ENCODE measurements at regions not wholly inside any gene's neighbourhood (a gene's known extent, or its start where the extent isn't known, plus 50 kb on each side); places are given as distances from the start of the nearest gene placed in this dataset.

DNA sequence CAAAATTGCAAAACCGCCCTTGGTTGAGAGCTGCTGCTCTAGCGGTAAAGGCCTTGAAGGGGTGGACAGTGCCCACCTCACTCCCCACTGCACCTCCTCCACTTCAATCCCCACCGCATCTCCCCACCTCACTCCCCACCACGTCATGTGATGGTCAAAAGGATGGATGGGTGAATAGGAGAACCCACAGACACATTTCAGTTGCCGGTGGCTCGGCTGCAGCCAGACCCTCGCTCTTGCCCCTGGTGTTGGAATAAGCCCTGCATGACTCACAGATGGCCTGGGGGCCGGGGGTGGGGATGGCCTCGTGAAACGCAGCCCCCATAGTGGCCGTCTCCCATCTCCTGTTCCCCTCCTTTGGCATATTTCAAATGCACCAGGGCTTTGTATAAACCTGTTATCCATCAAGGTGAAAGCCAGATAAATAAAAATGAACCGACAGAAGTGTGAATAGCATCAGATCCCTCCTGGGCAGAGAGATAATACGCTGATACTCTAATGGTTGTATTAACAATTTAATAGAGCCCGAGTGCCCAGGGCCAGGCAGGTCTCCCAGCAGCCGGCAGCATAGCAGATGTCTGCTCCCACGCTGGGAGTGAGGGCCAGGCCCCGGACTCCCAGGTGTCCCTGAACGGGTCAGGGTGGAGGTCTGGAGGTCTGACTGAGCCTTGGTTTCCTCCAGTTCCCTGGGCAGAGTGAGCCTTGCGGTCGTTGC lies 300.3 kb downstream of the NPHP4 start:
- TF ChIP-seq, protein P1, sequence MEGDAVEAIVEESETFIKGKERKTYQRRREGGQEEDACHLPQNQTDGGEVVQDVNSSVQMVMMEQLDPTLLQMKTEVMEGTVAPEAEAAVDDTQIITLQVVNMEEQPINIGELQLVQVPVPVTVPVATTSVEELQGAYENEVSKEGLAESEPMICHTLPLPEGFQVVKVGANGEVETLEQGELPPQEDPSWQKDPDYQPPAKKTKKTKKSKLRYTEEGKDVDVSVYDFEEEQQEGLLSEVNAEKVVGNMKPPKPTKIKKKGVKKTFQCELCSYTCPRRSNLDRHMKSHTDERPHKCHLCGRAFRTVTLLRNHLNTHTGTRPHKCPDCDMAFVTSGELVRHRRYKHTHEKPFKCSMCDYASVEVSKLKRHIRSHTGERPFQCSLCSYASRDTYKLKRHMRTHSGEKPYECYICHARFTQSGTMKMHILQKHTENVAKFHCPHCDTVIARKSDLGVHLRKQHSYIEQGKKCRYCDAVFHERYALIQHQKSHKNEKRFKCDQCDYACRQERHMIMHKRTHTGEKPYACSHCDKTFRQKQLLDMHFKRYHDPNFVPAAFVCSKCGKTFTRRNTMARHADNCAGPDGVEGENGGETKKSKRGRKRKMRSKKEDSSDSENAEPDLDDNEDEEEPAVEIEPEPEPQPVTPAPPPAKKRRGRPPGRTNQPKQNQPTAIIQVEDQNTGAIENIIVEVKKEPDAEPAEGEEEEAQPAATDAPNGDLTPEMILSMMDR (conservative IDR thresholded peaks at IDR 0.05; ENCODE audit: low read depth, low read length): no peak
- no peak overlapping the region for H3K4me3 ChIP-seq (ENCODE audit: low read depth, low read length)
- DNase-seq (ENCODE audit: low read depth): no peak

DNA sequence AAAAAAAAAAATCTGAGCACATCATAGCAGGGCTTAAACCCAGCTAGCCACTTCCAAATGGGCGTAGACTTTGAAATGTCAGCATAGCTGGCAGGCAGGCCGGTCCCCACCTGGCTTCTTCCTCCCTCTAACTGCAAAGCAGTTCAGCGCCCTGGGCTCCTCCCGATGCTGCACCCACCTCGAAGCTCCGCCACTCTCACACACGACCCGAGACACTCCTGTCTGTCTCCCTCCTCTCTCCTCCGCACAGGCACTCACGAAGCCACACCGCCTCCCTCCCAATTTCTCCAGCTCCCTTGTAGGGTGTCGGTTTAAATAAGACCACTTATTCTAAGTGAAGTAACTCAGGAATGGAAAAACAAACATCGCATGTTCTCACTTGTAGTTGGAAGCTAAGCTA lies 301.3 kb downstream of the NPHP4 start:
- TF ChIP-seq, protein P1 (conservative IDR thresholded peaks at IDR 0.05; ENCODE audit: low read depth, low read length): no peak
- no peak for DNase-seq (ENCODE audit: low read depth)
- no peak overlapping the region for H3K4me3 ChIP-seq (ENCODE audit: low read depth, low read length)

GRCh38 chr1:5690291-5690690 lies 301.9 kb downstream of the NPHP4 start:
- H3K4me3 ChIP-seq (ENCODE audit: low read depth, low read length): no peak overlapping the region
- TF ChIP-seq, protein P1 (conservative IDR thresholded peaks at IDR 0.05; ENCODE audit: low read depth, low read length): no peak
- DNase-seq (ENCODE audit: low read depth): no peak

- DNase-seq (ENCODE audit: low read depth): no peak
- H3K4me3 ChIP-seq (ENCODE audit: low read depth, low read length): no peak overlapping the region
- TF ChIP-seq, protein P1 (conservative IDR thresholded peaks at IDR 0.05; ENCODE audit: low read depth, low read length): no peak
Observed at GRCh38 chr1:5688081-5689077, 303.8 kb downstream of the NPHP4 start.

GRCh38 chr1:5686925-5687706 lies 305.1 kb downstream of the NPHP4 start:
- no peak for DNase-seq (ENCODE audit: low read depth)
- no peak overlapping the region for H3K4me3 ChIP-seq (ENCODE audit: low read depth, low read length)
- TF ChIP-seq, protein P1 (conservative IDR thresholded peaks at IDR 0.05; ENCODE audit: low read depth, low read length): no peak

DNA sequence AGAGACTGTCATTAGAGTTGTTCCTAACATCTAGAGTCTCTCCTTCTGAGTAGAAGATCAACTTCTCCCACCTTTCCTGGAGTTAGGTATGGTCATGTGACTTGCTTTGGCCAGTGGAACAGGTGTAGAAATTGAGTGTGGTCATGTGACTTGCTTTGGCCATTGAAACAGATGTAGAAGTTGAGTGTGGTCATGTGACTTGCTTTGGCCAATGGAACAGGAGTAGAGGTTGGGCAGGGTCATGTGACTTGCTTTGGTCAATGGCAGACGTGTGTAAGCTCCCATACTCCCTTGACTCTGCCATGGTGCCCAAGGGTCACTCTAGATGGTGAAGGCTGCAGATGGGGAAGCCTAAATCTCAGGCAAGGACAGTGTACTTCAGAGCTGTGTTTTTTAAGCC lies 306.0 kb downstream of the NPHP4 start:
- DNase-seq (ENCODE audit: low read depth): no peak
- TF ChIP-seq, protein P1 (conservative IDR thresholded peaks at IDR 0.05; ENCODE audit: low read depth, low read length): no peak
- H3K4me3 ChIP-seq (ENCODE audit: low read depth, low read length): no peak overlapping the region

Data from epithelial cell of proximal tubule (primary cell).